K562 (cell line): ENCODE measurements at regions not wholly inside any gene's neighbourhood (a gene's known extent, or its start where the extent isn't known, plus 50 kb on each side); places are given as distances from the start of the nearest gene placed in this dataset.
A peak's percentile ranks its signal among the peaks of the same experiment; 100 is the strongest.

Experiments
- ATAC-seq: fragments of 200-7000 bp; cut with Tn5 transposase; 3 replicates; pipeline ENCODE4 v1.9.1; 2020; ENCODE audit warnings: moderate library complexity
- BruUV-seq: library from RNA; stranded (reverse); fragments of 400-500 nt; replicated peaks from 2 replicates; lab custom pipeline; 2021; lab: Mats Ljungman, UMichigan
- CTCF ChIA-PET: fragments of 300-600 bp; formaldehyde crosslinking; extraction: SDS; loops from one replicate; lab custom pipeline; 2021; ENCODE audit warnings: low intra/inter-chr PET ratio; lab: Yijun Ruan, JAX
- POLR2A ChIA-PET: fragments of 300-600, 350-650 bp; sonication (Branson Sonifier 250); formaldehyde crosslinking; extraction: SDS; loops from one replicate; lab custom pipeline; 2021; ENCODE audit warnings: antibody characterized with exemption, inconsistent platforms; lab: Yijun Ruan, JAX
- DNase-seq, 4 experiments: peaks; one replicate each; pipeline versions ENCODE4 v3.0.0 to v3.0.0-alpha.2; 2011 to 2018; ENCODE audit warnings: low spot score in 3 of 4, mixed read lengths in 3 of 4; ENCODE audit errors: extremely low read depth in 1 of 4
- FAIRE-seq: peaks from 2 replicates; lab custom pipeline; 2011; peaks lifted over from hg19 to GRCh38; lab: Jason Lieb, UNC
- H2AFZ ChIP-seq: 2 replicates; pipeline ENCODE4 v1.6.0; 2011; ENCODE audit warnings: low read depth, low read length, control low read depth, inconsistent platforms
- H3K27ac ChIP-seq: fragments of 200-600 bp; 3 replicates; pipeline ENCODE4 v1.8.0; 2011; ENCODE audit warnings: low read depth, mild to moderate bottlenecking, control low read depth, inconsistent platforms, low read length, moderate library complexity, mixed read lengths; ENCODE audit errors: extremely low read depth
- H3K27me3 ChIP-seq, 2 experiments: fragments of 300-600 bp in 1 of 2; 2 replicates in 1 of 2; 3 replicates in 1 of 2; pipeline versions ENCODE4 v1.6.0 to v1.8.0; 2011; ENCODE audit warnings: inconsistent platforms in 2 of 2, low read length in 2 of 2, mild to moderate bottlenecking in 1 of 2, mixed read lengths in 1 of 2, moderate library complexity in 1 of 2; ENCODE audit not compliant: control insufficient read depth in 2 of 2, insufficient read depth in 2 of 2
- H3K36me3 ChIP-seq: fragments of 300-600 bp; 3 replicates; pipeline ENCODE4 v1.8.0; 2011; ENCODE audit warnings: mild to moderate bottlenecking, low read length, inconsistent platforms; ENCODE audit not compliant: control insufficient read depth, insufficient read depth
- H3K4me1 ChIP-seq, 2 experiments: fragments of 200-600 bp in 1 of 2; replicated peaks in 1 of 2; 2 replicates in 1 of 2; 3 replicates in 1 of 2; pipeline versions ENCODE4 v1.5.1 to v1.8.0; 2011; ENCODE audit warnings: inconsistent platforms in 2 of 2, low read length in 2 of 2, mild to moderate bottlenecking in 1 of 2, mixed read lengths in 1 of 2, moderate library complexity in 1 of 2; ENCODE audit not compliant: control insufficient read depth in 2 of 2, insufficient read depth in 2 of 2
- H3K4me2 ChIP-seq: 2 replicates; pipeline ENCODE4 v1.6.1; 2011; ENCODE audit warnings: low read length, control low read depth, inconsistent platforms, mixed read lengths; ENCODE audit not compliant: insufficient read depth
- H3K4me3 ChIP-seq: fragments of 200-600 bp; sonication (generic), shearing (Covaris generic); 2 replicates; pipeline ENCODE4 v1.5.1; 2016; ENCODE audit warnings: control low read depth, inconsistent platforms
- H3K79me2 ChIP-seq: fragments of 200-600 bp; 3 replicates; pipeline ENCODE4 v1.8.0; 2011; ENCODE audit warnings: low read length, inconsistent platforms; ENCODE audit not compliant: control insufficient read depth, insufficient read depth
- H3K9ac ChIP-seq, 2 experiments: 2 replicates each; pipeline versions ENCODE4 v1.6.0 to v1.6.1; 2011; ENCODE audit warnings: low read depth in 2 of 2, low read length in 2 of 2, control low read depth in 1 of 2, inconsistent platforms in 1 of 2, mild to moderate bottlenecking in 1 of 2, mixed read lengths in 1 of 2; ENCODE audit not compliant: insufficient read depth in 1 of 2
- H3K9me1 ChIP-seq: one replicate; pipeline ENCODE4 v1.6.0; 2011; ENCODE audit warnings: inconsistent platforms, mild to moderate bottlenecking, low read length, moderate library complexity; ENCODE audit not compliant: control insufficient read depth, insufficient read depth
- H3K9me3 ChIP-seq: replicated peaks from 2 replicates; pipeline ENCODE4 v1.5.1; 2011; ENCODE audit warnings: low read depth, low read length, inconsistent platforms; ENCODE audit not compliant: control insufficient read depth, insufficient read depth
- H4K20me1 ChIP-seq: replicated peaks from 2 replicates; pipeline ENCODE4 v1.6.1; 2011; ENCODE audit warnings: low read length, inconsistent platforms, mixed read lengths; ENCODE audit not compliant: control insufficient read depth, insufficient read depth
- ARID1B ChIP-seq: fragments of 450-650 bp; IDR thresholded peaks from 2 replicates; pipeline ENCODE4 v1.6.1; 2016; ENCODE audit warnings: antibody characterized with exemption, mild to moderate bottlenecking, inconsistent platforms
- EWSR1 ChIP-seq: fragments of 450-650 bp; IDR thresholded peaks from 2 replicates; pipeline ENCODE4 v1.6.1; 2018; ENCODE audit warnings: borderline replicate concordance, mild to moderate bottlenecking, low read depth, moderate library complexity; ENCODE audit not compliant: partially characterized antibody
- KLF1 ChIP-seq: fragments of 450-650 bp; IDR thresholded peaks from 2 replicates; pipeline ENCODE4 v1.6.1; 2016; ENCODE audit warnings: missing genetic modification characterization, missing compliant biosample characterization
- KLF6 ChIP-seq: fragments of 250-450 bp; sonication (Bioruptor Pico); IDR thresholded peaks from 2 replicates; pipeline ENCODE4 v1.4.0; 2020; ENCODE audit warnings: mild to moderate bottlenecking, moderate library complexity, borderline replicate concordance
- MAFK ChIP-seq: IDR thresholded peaks from 2 replicates; pipeline ENCODE4 v1.6.1; 2011; ENCODE audit warnings: low read length, improper control_type of control experiment
- PATZ1 ChIP-seq: fragments of 250-450 bp; sonication (Bioruptor Pico); IDR thresholded peaks from 2 replicates; pipeline ENCODE4 v1.5.0; 2020; ENCODE audit warnings: mild to moderate bottlenecking, borderline replicate concordance
- SIN3A ChIP-seq, 2 experiments: fragments of 150-350 bp in 1 of 2; IDR thresholded peaks; 2 replicates each; pipeline ENCODE4 v1.6.1; 2011 to 2016; ENCODE audit warnings: borderline replicate concordance in 2 of 2, low read depth in 2 of 2, low read length in 2 of 2, mild to moderate bottlenecking in 2 of 2, moderate library complexity in 2 of 2; ENCODE audit not compliant: control insufficient read depth in 1 of 2
- SREBF2 ChIP-seq: sonication (generic); formaldehyde crosslinking; IDR thresholded peaks from 2 replicates; pipeline ENCODE4 v1.4.0; 2020; ENCODE audit warnings: mild to moderate bottlenecking, missing genetic modification reagents
- ZBTB33 ChIP-seq: sonication (generic); formaldehyde crosslinking; IDR thresholded peaks from 2 replicates; pipeline ENCODE4 v1.8.1; 2023; ENCODE audit warnings: mild to moderate bottlenecking, missing genetic modification reagents
- ZNF175 ChIP-seq: fragments of 200-800 bp; sonication (Bioruptor generic); IDR thresholded peaks from 2 replicates; pipeline ENCODE4 v1.6.1; 2016; ENCODE audit warnings: low read depth, mild to moderate bottlenecking, missing genetic modification characterization, missing compliant biosample characterization
- ZNF696 ChIP-seq: fragments of 250-450 bp; sonication (Bioruptor Pico); conservative IDR thresholded peaks from 2 replicates; pipeline ENCODE4 v1.4.0; 2020; ENCODE audit warnings: mild to moderate bottlenecking, moderate library complexity
- WGBS: fragments of 100-300 bp; shearing (Covaris generic); methylation state at CpG from one replicate; pipeline ENCODE4 v1.1.6; 2016; ENCODE audit warnings: low coverage, mixed read lengths; ENCODE audit not compliant: insufficient coverage; ENCODE audit errors: missing lambda C conversion rate; 5-methylcytosine and 5-hydroxymethylcytosine counted together
- in situ Hi-C: fragments of 300-500 bp; cut with MboI; formaldehyde crosslinking; loops from 4 replicates; pipeline ENCODE4 v1.15.0; 2018; ENCODE audit warnings: inconsistent platforms, mixed read lengths
- intact Hi-C: fragments of 100-400 bp; cut with micrococcal nuclease; formaldehyde crosslinking; loops from 2 replicates; pipeline ENCODE4 v1.14.2; 2022

GRCh38 chr5:92561411-92561959 lies 1019.5 kb downstream of the NR2F1-AS1 start:
- TF ChIP-seq ZNF175, result no peak
- TF ChIP-seq ZNF696 (CRISPR knock-in tag), result no peak

GRCh38 chr5:92560698-92561401 lies 1020.2 kb downstream of the NR2F1-AS1 start:
- no peaks in the 10 kb centered on the region for H3K27me3 ChIP-seq
- H3K9me3 ChIP-seq, result no peaks in the 10 kb centered on the region
- DNase-seq (no peak), ATAC-seq (no peak), FAIRE-seq (no peak)
- H3K9ac ChIP-seq, result no peak overlapping the region
- no peak overlapping the region for H2AFZ ChIP-seq
- in situ Hi-C loops, result no loop called here
- no peak overlapping the region for H3K27ac ChIP-seq
- ChIA-PET CTCF (no interaction called here), POLR2A (no interaction called here)
- H3K4me1 ChIP-seq, result no peaks in the 10 kb centered on the region
- 3% methylated on average over 4 of the region's 4 CpGs for WGBS
- H4K20me1 ChIP-seq, result no peaks in the 10 kb centered on the region
- H3K36me3 ChIP-seq, result no peaks in the 10 kb centered on the region
- no peak overlapping the region for H3K4me3 ChIP-seq
- BruUV-seq, result no TSS peak
- H3K4me2 ChIP-seq, result no peak overlapping the region
- intact Hi-C loops, result no loop called here
- no peaks in the 10 kb centered on the region for H3K9me1 ChIP-seq
- H3K79me2 ChIP-seq, result no peaks in the 10 kb centered on the region
- TF ChIP-seq KLF1 (tag), result no peak
- TF ChIP-seq MAFK, result peak; percentile 52
- no peak for TF ChIP-seq SIN3A (IDR thresholded peaks at IDR 0.05; ENCODE audit: borderline replicate concordance in 2 of 2, control insufficient read depth in 1 of 2, low read depth in 2 of 2, low read length in 2 of 2)
- no peak for TF ChIP-seq ZBTB33 (CRISPR knock-in tag)
- no peak for TF ChIP-seq PATZ1
- TF ChIP-seq EWSR1, result no peak
- no peak for TF ChIP-seq KLF6 (CRISPR knock-in tag)
- TF ChIP-seq SREBF2, result no peak
- no peak for TF ChIP-seq ARID1B

More at GRCh38 chr5:92561411-92561959, 1019.5 kb downstream of the NR2F1-AS1 start:
- no peak for DNase-seq
- ChIA-PET CTCF (no interaction called here), POLR2A (no interaction called here)
- no peak for ATAC-seq
- H3K4me2 ChIP-seq, result no peak overlapping the region
- 0% methylated on average over 1 of the region's 1 CpG for WGBS
- H3K4me1 ChIP-seq, result no peaks in the 10 kb centered on the region
- intact Hi-C loops, result no loop called here
- no peaks in the 10 kb centered on the region for H3K27me3 ChIP-seq
- no TSS peak for BruUV-seq
- H3K36me3 ChIP-seq, result no peaks in the 10 kb centered on the region
- H3K9me3 ChIP-seq, result no peaks in the 10 kb centered on the region
- no peak overlapping the region for H3K4me3 ChIP-seq
- H3K9me1 ChIP-seq, result no peaks in the 10 kb centered on the region
- H3K9ac ChIP-seq, result no peak overlapping the region
- in situ Hi-C loops, result no loop called here
- no peak overlapping the region for H3K27ac ChIP-seq
- H4K20me1 ChIP-seq, result no peaks in the 10 kb centered on the region
- no peak overlapping the region for H2AFZ ChIP-seq
- FAIRE-seq, result no peak
- no peaks in the 10 kb centered on the region for H3K79me2 ChIP-seq
